ENCODE measurements at regions not wholly inside any gene's neighbourhood (a gene's known extent, or its start where the extent isn't known, plus 50 kb on each side); places are given as distances from the start of the nearest gene placed in this dataset.

GRCh38 chr2:64769392-64770044, 115.8 kb upstream of the SERTAD2 start:
- no peak for DNase-seq (ENCODE audit: low spot score)

DNA sequence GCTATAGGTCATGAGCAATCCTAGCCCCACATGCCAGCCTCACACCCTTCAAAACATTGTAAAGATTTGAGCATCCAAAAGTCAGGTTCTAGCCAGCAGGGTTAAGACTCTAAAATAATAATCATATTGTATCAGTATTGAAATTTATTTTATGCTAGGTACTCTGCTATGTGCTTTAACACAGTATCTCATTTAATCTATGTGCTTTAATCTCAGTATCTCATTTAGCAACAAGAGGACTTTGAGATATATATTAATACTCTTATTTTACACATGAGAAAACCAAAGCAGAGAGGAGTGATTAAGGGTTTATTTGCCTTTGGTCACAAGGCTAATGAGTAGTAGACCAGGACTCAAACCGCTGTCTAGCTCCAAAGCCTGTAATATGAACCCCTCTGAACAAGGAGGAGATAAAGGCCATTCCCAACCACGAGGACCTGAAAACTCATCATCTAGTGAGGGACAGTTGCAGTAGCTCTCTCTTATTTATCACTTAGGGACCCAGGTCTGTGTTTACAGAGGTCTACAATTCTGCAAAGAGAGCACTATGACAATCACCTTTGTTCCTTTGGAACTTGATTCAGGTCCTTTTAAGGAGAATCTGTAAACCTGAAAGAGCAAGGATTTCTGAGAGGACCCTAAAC, 116.5 kb upstream of the SERTAD2 start:
- DNase-seq (ENCODE audit: low spot score): no peak

DNA sequence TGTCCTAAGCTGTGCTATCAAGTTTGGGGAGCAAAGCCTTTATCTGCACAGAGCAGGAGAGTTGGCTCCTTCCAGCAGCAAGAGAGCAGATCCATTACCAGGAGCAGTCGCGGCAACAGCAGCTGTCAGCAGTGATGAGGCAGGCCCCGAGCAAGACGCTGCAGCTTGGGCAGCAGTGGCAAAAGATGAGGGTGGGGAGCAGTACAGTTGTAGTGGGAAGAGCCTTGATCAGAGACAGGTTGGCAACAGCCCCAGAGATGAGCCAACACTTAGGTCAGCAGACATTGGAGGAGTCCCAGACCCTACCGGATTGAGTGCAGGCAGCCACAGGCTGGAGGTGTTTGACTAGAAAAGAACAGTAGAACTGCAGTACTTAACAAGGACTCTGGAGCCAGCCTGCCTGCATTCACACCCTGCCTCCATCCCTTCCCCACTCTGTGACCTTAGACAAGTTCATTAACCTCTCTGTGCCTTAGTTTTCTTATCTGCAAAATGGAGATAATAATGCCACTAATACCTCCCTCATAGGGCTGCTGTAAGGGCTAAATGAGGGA, 117.1 kb upstream of the SERTAD2 start:
- DNase-seq (ENCODE audit: low spot score): no peak

DNA sequence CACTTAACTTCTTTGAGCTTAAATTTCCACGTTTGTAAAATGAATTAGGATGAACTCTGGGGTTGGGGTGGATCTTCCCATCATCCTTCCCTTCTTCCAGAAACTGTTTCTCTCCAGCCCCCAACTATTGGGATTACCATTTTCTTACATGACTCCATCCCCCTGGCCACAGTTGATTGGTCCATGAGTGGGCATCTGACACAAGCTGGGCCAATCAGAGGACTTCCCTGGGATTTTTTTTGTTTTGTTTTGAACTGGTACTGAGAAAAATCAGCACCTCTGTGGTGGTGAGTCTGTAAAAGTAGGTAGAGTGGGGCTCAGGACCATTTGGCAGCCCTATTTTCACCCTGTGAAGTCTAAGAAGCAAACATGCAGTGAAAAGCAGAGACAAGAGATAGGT, 118.0 kb upstream of the SERTAD2 start:
- no peak for DNase-seq (ENCODE audit: low spot score)

- no peak for DNase-seq (ENCODE audit: low spot score)
Measured at GRCh38 chr2:64773461-64774118, 119.9 kb upstream of the SERTAD2 start.

DNA sequence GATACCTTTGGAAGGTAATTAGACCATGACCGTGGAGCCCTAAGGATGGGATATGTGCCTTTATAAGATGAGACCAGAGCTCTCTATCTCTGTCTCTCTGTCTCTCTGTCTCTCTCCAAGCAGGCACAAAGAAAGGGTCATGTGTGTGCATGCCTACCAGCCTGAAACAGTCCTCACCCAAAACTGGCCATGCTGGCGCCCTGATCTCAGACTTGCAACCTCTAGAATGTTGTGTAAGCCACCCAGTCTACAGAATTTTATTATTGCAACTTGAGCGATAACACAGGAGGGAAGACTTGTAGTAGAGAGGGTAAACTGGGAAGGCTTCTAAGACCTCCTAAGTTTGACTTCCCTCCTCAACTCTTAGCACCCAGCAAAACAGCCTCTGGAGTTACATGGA, 124.1 kb upstream of the SERTAD2 start:
- DNase-seq (ENCODE audit: low spot score): no peak

- DNase-seq (ENCODE audit: low spot score): no peak
Measured at GRCh38 chr2:64779117-64779690, 125.5 kb upstream of the SERTAD2 start.

DNA sequence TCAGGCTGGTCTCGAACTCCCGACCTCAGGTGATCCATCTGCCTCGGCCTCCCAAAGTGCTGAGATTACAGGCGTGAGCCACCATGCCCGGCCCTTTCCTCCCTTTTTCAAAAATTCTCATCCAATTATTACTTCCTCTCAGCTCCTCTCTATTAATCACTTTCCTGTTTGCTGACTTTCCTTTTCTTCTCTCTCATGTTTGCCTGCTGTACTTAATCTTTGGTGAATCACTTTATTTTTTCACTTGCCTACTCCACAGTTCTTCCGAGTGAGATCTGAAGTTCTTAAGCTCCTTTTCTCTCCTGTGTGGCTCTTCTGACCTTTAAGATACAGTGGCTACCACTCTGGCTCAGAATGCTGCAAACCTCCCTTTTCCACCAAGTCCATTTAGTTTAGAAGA, 126.3 kb upstream of the SERTAD2 start:
- no peak for DNase-seq (ENCODE audit: low spot score)

- no peak for DNase-seq (ENCODE audit: low spot score)
Measured at GRCh38 chr2:64781711-64782390, 128.1 kb upstream of the SERTAD2 start.

DNA sequence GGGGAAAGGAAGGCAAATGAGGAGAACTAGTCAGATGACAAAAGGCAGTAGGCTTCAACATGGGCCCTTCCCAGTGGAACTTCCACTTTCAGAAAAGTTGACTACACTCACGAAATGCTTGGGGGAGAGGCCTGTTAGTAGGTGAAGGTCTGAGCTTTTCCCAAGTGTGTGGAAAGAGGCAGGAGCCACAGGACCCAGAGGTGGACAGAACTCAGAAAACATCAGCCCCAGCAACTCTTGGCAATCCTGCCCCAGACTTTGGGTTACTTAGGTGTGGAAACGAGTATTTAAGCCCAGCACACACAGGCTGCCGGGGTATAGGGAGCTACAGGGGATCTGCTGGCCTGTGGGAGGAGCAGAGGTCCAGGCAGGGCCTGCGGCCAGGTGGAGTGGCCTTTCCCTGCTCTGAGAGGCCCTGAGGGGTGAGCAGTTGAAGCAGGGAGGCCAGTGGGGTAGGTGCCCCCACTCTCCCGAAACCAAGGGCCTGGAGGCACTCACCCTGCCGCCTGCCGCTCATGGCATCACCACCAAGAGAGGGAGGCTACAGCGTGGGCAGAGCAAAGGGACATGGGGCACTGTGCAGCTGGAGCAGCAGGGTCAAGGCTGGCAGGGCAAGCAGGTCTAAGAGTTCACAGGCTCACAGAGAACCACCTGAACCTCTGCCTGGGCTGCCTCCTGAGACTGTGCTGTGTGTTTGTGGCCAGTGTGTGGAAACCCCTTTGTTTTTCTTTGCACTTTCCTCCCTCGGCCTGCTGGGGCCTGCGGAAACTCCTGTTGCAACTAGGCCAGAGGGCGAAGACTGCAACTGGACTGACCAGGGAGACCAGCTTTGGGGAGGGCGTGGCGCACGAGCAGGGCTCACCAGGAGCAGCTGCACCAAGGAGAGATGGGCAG, 130.7 kb upstream of the SERTAD2 start:
- DNase-seq (ENCODE audit: low spot score): no peak

DNA sequence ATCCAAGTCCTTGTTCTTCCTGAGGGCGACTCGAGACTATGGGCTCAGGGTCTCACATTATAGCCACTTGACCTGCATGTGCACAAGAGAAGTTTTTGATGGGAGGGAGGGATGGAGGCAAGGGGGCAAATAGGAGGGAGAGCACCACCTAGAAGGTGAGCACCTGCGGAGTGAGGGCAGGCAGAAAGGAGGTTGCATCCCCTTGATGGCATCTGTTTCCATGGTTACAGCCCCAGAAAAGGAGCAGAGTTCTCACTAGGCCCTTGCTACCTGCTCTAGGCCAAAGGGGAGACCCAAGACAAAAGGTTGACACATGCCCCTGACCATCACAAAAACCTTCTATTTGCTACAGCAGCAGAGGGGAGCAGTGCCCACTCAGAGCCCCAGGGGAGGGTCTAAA, 131.5 kb upstream of the SERTAD2 start:
- no peak for DNase-seq (ENCODE audit: low spot score)

- DNase-seq (ENCODE audit: low spot score): no peak
Measured at GRCh38 chr2:64786343-64787018, 132.8 kb upstream of the SERTAD2 start.

DNA sequence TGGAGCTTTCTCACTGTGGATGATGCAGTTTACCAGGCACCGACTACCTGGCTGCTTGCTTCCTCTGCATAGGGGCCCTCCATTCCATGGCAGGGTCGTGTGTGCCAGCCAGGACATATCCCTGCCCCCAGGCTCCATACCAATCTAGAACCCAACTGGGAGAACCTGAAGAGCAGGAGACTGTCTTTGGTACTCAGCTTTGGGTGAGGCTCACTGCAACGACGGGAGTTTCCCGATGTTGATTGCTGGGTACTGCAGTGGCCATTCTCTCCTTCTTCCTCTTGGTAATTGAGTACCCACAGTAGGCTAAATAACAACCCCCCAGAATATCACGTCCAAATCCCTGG, 133.3 kb upstream of the SERTAD2 start:
- DNase-seq (ENCODE audit: low spot score): no peak

- no peak for DNase-seq (ENCODE audit: low spot score)
Measured at GRCh38 chr2:64787698-64788097, 134.0 kb upstream of the SERTAD2 start.

GRCh38 chr2:64789466-64790320, 136.0 kb upstream of the SERTAD2 start:
- DNase-seq (ENCODE audit: low spot score): no peak

DNA sequence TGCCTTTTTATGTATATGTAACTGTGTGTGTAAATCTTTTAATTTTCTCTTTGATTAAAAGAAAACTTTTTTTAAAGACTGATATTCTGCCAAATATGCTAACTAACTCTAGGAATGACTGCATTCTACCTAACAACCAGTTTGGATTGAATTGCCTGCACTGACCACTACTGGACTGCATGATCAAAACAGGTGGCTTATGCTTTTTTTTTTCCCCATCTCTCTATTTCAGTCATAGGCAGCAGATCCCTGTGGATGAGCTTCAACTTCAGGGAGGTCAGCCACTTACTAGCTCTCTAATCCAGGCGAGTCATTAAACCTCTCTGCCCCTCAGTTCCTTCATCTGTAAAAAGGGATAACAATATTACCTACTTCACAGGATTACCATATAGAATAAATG, 138.6 kb upstream of the SERTAD2 start:
- DNase-seq (ENCODE audit: low spot score): no peak

DNA sequence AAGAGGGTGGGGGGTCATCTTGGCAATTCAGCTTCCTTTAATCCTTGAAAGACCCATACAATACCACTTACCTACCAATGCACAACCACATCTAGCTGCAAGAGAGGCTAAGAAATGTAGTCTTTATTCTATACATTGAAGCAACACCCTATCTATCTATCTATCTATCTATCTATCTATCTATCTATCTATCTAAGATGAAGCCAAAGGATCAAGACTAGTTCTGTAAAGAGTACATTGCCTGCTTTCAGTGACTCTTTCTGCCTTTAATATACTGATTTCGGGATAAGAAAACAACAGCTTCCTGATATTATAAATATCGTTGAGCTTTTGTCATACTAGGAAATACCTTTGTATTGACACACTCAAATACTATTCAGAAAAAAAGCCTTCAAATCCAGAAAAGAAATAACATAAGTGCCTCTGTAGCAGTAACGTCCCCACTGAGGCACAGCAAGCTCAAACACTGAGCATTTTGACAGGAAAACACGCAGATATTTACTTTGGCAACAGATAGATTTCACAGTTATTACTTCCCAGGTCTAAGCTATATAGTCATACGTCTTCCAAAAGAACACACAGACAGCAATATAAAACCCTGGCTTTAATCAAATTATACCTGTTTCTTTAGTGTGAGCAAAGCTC, 139.4 kb upstream of the SERTAD2 start:
- DNase-seq (ENCODE audit: low spot score): no peak

- no peak for DNase-seq (ENCODE audit: low spot score)
Measured at GRCh38 chr2:64793701-64794100, 140.0 kb upstream of the SERTAD2 start.

GRCh38 chr2:64794426-64794995, 140.8 kb upstream of the SERTAD2 start:
- DNase-seq (ENCODE audit: low spot score): no peak
